SK-N-SH treated with all-trans-retinoic acid at 6 μM for 48 hours (cell line): ENCODE measurements at regions not wholly inside any gene's neighbourhood (a gene's known extent, or its start where the extent isn't known, plus 50 kb on each side); places are given as distances from the start of the nearest gene placed in this dataset.
"Not testable (repeated sequence)": the region's sequence is repeated elsewhere in the genome, so short reads cannot be mapped to it uniquely, and the experiment has no call there.

Experiments
- ATAC-seq: fragments of 200-7000 bp; cut with Tn5 transposase; 3 replicates; pipeline ENCODE4 v1.9.1; 2020; ENCODE audit warnings: mild to moderate bottlenecking, moderate library complexity
- ARNTL ChIP-seq: fragments of 450-650 bp; formaldehyde crosslinking; IDR thresholded peaks from 2 replicates; pipeline ENCODE4 v1.5.0; 2020; ENCODE audit warnings: low read depth, mild to moderate bottlenecking, moderate library complexity, borderline replicate concordance
- BACH2 ChIP-seq: fragments of 250-450 bp; sonication (Bioruptor Pico); IDR thresholded peaks from 2 replicates; pipeline ENCODE4 v1.9.0; 2021; ENCODE audit warnings: mild to moderate bottlenecking, borderline replicate concordance
- CSDC2 ChIP-seq: fragments of 250-450 bp; sonication (Bioruptor Pico); IDR thresholded peaks from 2 replicates; pipeline ENCODE4 v1.5.0; 2020; ENCODE audit warnings: mild to moderate bottlenecking, moderate library complexity
- CSRNP3 ChIP-seq: fragments of 250-450 bp; sonication (Bioruptor Pico); IDR thresholded peaks from 2 replicates; pipeline ENCODE4 v1.5.1; 2021; ENCODE audit warnings: mild to moderate bottlenecking, moderate library complexity
- ESRRG ChIP-seq: fragments of 250-450 bp; sonication (Bioruptor Pico); IDR thresholded peaks from 2 replicates; pipeline ENCODE4 v1.6.1; 2021; ENCODE audit warnings: mild to moderate bottlenecking
- GLIS3 ChIP-seq: fragments of 250-450 bp; sonication (Bioruptor Pico); IDR thresholded peaks from 2 replicates; pipeline ENCODE4 v1.5.0; 2020; ENCODE audit warnings: mild to moderate bottlenecking, moderate library complexity
- ISL1 ChIP-seq: fragments of 250-450 bp; sonication (Bioruptor Pico); IDR thresholded peaks from 2 replicates; pipeline ENCODE4 v2.1.2; 2022; ENCODE audit warnings: mild to moderate bottlenecking, moderate library complexity
- OSR1 ChIP-seq: fragments of 250-450 bp; sonication (Bioruptor Pico); IDR thresholded peaks from 2 replicates; pipeline ENCODE4 v1.8.0; 2022; ENCODE audit warnings: moderate library complexity, mild to moderate bottlenecking, inconsistent platforms
- PATZ1 ChIP-seq: fragments of 250-450 bp; sonication (Bioruptor Pico); IDR thresholded peaks from 2 replicates; pipeline ENCODE4 v1.8.0; 2020; ENCODE audit warnings: mild to moderate bottlenecking, moderate library complexity, borderline replicate concordance
- POU6F1 ChIP-seq: fragments of 250-450 bp; sonication (Bioruptor Pico); IDR thresholded peaks from 2 replicates; pipeline ENCODE4 v1.8.0; 2021; ENCODE audit warnings: low read depth, mild to moderate bottlenecking, moderate library complexity, borderline replicate concordance
- PPARA ChIP-seq: fragments of 250-450 bp; sonication (Bioruptor Pico); IDR thresholded peaks from 2 replicates; pipeline ENCODE4 v1.5.0; 2020; ENCODE audit warnings: mild to moderate bottlenecking, borderline replicate concordance
- RARB ChIP-seq: fragments of 250-450 bp; sonication (Bioruptor Pico); IDR thresholded peaks from 2 replicates; pipeline ENCODE4 v1.8.0; 2021; ENCODE audit warnings: mild to moderate bottlenecking, moderate library complexity
- SNAI2 ChIP-seq: fragments of 250-450 bp; sonication (Bioruptor Pico); IDR thresholded peaks from 2 replicates; pipeline ENCODE4 v1.5.0; 2020; ENCODE audit warnings: mild to moderate bottlenecking, moderate library complexity
- TCF4 ChIP-seq: fragments of 250-450 bp; sonication (Bioruptor Pico); IDR thresholded peaks from 2 replicates; pipeline ENCODE4 v1.8.0; 2021; ENCODE audit warnings: mild to moderate bottlenecking, moderate library complexity, borderline replicate concordance
- TOX ChIP-seq: fragments of 250-450 bp; sonication (Bioruptor Pico); IDR thresholded peaks from 2 replicates; pipeline ENCODE4 v1.8.0; 2021; ENCODE audit warnings: mild to moderate bottlenecking, moderate library complexity, borderline replicate concordance
- TSHZ2 ChIP-seq: fragments of 250-450 bp; sonication (Bioruptor Pico); IDR thresholded peaks from 2 replicates; pipeline ENCODE4 v1.5.0; 2020; ENCODE audit warnings: mild to moderate bottlenecking, moderate library complexity
- ZC3H10 ChIP-seq: fragments of 250-450 bp; sonication (Bioruptor Pico); IDR thresholded peaks from 2 replicates; pipeline ENCODE4 v1.5.1; 2021; ENCODE audit warnings: mild to moderate bottlenecking, moderate library complexity
- ZFP3 ChIP-seq: fragments of 250-450 bp; sonication (Bioruptor Pico); IDR thresholded peaks from 2 replicates; pipeline ENCODE4 v1.5.0; 2020; ENCODE audit warnings: mild to moderate bottlenecking, moderate library complexity
- ZFP30 ChIP-seq: fragments of 450-650 bp; formaldehyde crosslinking; IDR thresholded peaks from 2 replicates; pipeline ENCODE4 v1.5.0; 2022; ENCODE audit warnings: mild to moderate bottlenecking, moderate library complexity
- ZNF70 ChIP-seq: fragments of 450-650 bp; formaldehyde crosslinking; IDR thresholded peaks from 2 replicates; pipeline ENCODE4 v1.5.0; 2020; ENCODE audit warnings: mild to moderate bottlenecking, moderate library complexity
- ZNF8 ChIP-seq: fragments of 450-650 bp; formaldehyde crosslinking; IDR thresholded peaks from 2 replicates; pipeline ENCODE4 v1.5.0; 2020; ENCODE audit warnings: mild to moderate bottlenecking, moderate library complexity

DNA sequence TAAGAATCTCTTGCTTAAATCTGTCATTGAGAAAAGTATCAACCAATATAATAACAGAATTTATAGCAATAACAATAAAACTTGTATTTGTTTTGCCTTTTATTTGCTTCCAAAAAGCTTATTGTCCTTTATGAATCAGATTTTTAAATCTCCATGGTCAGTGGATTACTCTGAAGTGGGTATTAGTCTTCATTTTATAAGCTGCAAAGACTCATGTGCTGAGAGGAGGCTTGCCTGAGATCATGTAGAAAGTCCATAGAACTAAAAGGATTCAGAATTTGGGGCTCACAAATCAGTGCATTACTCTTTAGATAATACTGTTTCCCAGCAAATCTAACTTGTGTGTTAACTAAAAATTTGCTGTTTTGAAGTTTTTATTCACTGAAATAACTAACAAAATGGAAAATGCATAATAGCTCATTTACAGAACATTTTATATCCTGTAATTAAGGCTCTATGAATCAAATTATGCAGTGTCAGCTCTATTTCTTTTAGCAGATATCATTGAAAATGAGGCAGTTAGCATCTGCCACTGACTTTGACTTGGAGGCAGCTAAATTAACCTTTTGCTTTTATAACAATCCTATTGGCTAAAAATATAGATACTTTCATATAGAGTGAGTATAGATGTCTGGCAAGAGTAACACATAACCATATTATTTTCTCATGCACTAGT, 781.1 kb upstream of the CITED2 start:
- no peak for TF ChIP-seq ZC3H10 (CRISPR knock-in tag)
- TF ChIP-seq ISL1 (CRISPR knock-in tag): no peak
- TF ChIP-seq OSR1: no peak
- ATAC-seq: no peak

- TF ChIP-seq ARNTL (CRISPR knock-in tag) (no peak), POU6F1 (CRISPR knock-in tag) (no peak), PPARA (no peak), PATZ1 (no peak), GLIS3 (no peak), CSDC2 (CRISPR knock-in tag) (no peak), BACH2 (CRISPR knock-in tag) (no peak), TSHZ2 (CRISPR knock-in tag) (no peak), TCF4 (CRISPR knock-in tag) (no peak), SNAI2 (CRISPR knock-in tag) (no peak), RARB (no peak), ZFP3 (CRISPR knock-in tag) (no peak), CSRNP3 (CRISPR knock-in tag) (no peak), ZNF8 (CRISPR knock-in tag) (no peak), ESRRG (no peak), ZFP30 (no peak), ZC3H10 (CRISPR knock-in tag) (no peak), ZNF70 (no peak)
- no peak for ATAC-seq
These were observed 779.3 kb upstream of the CITED2 start for GRCh38 chr6:140153703-140154102.

DNA sequence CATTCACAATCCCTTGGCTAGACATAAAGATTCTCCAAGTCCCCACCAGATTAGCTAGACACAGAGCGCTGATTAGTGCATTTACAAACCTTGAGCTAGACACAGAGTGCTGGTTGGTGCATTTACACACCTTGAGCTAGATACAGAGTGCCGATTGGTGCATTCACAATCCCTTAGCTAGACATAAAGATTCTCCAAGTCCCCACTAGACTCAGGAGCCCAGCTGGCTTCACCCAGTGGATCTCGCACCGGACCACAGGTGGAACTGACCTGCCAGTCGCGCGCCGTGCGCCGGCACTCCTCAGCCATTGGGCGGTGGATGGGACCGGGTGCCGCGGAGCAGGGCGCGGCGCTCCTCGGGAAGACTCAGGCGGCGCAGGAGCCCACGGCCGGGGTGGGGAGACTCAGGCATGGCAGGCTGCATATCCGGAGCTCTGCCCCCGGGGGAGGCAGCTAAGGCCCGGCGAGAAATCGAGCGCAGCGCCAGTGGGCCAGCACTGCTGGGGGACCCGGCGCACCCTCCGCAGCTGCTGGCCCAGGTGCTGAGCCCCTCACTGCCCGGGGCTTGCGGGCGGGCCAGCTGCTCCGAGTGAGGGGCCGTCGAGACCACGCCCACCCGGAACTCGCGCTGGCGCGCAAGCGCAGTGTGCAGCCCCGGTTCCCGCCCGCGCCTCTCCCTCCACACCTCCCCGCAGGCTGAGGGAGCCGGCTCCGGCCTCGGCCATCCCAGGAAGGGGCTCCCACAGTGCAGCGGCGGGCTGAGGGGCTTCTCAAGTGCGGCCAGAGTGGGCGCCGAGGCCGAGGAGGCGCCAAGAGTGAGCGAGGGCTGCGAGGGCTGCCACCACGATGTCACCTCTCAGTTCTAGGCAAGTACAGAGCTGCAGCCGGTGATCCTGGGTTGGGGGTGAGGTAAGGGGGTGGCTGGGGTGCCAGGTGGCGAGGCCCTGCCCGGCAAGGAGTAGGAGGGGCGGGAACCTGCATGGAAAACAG, 773.7 kb upstream of the CITED2 start:
- not testable (repeated sequence) for ATAC-seq

DNA sequence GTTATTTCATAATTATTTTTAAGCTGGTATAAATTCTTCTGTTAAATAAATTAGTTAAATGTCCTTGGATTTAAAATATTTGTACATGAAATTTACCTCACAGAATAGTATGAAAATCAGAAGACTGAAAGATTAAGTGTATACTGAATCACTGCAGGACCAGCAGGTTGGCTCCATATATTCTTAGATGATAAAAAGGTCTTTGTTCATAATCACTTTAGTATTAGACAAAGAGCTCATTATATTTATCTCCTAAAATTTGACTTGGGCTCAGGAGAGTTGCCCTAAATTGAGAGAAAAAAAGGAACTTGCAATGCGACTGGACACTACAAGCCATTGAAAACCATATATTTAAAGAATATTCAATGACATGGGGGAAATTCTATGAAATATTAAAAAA, 766.4 kb upstream of the CITED2 start:
- ATAC-seq: no peak
- TF ChIP-seq OSR1 (no peak), RARB (no peak), CSDC2 (CRISPR knock-in tag) (no peak), ZFP3 (CRISPR knock-in tag) (no peak), TOX (CRISPR knock-in tag) (no peak), TSHZ2 (CRISPR knock-in tag) (no peak), ISL1 (CRISPR knock-in tag) (no peak), TCF4 (CRISPR knock-in tag) (no peak), CSRNP3 (CRISPR knock-in tag) (no peak), GLIS3 (no peak), ARNTL (CRISPR knock-in tag) (no peak), ESRRG (no peak), ZFP30 (no peak)
